DMS53 treated with DMSO at 0.1 percent for 48 hours (cell line): ENCODE measurements at regions not wholly inside any gene's neighbourhood (a gene's known extent, or its start where the extent isn't known, plus 50 kb on each side); places are given as distances from the start of the nearest gene placed in this dataset.

Experiments used
- DNase-seq: peaks from one replicate; lab custom pipeline; 2025; ENCODE audit not compliant: unreplicated experiment; lab: John Stamatoyannopoulos, UW

- DNase-seq = no peak
Observed at GRCh38 chr20:16678779-16679178, 51.0 kb upstream of the SNRPB2 start.

- no peak for DNase-seq
Observed at GRCh38 chr20:16676891-16677290, 52.9 kb upstream of the SNRPB2 start.

- DNase-seq = no peak
Observed at GRCh38 chr20:16675001-16675564, 54.7 kb upstream of the SNRPB2 start.

GRCh38 chr20:16674243-16674642 is 55.6 kb upstream of the SNRPB2 start:
- no peak for DNase-seq

- DNase-seq = no peak
Observed at GRCh38 chr20:16672299-16672698, 57.5 kb upstream of the SNRPB2 start.

- no peak for DNase-seq
Observed at GRCh38 chr20:16671753-16672152, 58.1 kb upstream of the SNRPB2 start.

GRCh38 chr20:16666272-16666671 is 63.6 kb upstream of the SNRPB2 start:
- no peak for DNase-seq

GRCh38 chr20:16664020-16664419 is 65.8 kb upstream of the SNRPB2 start:
- no peak for DNase-seq

GRCh38 chr20:16662467-16662866 is 67.4 kb upstream of the SNRPB2 start:
- no peak for DNase-seq

- no peak for DNase-seq
Observed at GRCh38 chr20:16661756-16662155, 68.1 kb upstream of the SNRPB2 start.

GRCh38 chr20:16654858-16655535 is 74.8 kb upstream of the SNRPB2 start:
- DNase-seq = peak; percentile 87

- no peak for DNase-seq
Observed at GRCh38 chr20:16653266-16653665, 76.6 kb upstream of the SNRPB2 start.

GRCh38 chr20:16647875-16648597 is 74.8 kb upstream of the KIF16B start:
- DNase-seq = no peak

- no peak for DNase-seq
Observed at GRCh38 chr20:16641511-16642023, 68.3 kb upstream of the KIF16B start.

- no peak for DNase-seq
Observed at GRCh38 chr20:16639027-16639941, 66.0 kb upstream of the KIF16B start.

GRCh38 chr20:16637797-16638196 is 64.5 kb upstream of the KIF16B start:
- no peak for DNase-seq

GRCh38 chr20:16626849-16627248 is 53.6 kb upstream of the KIF16B start:
- no peak for DNase-seq

- DNase-seq = no peak
Observed at GRCh38 chr20:16624106-16624505, 50.9 kb upstream of the KIF16B start.
